TTC549 (cell line): ENCODE measurements at regions not wholly inside any gene's neighbourhood (a gene's known extent, or its start where the extent isn't known, plus 50 kb on each side); places are given as distances from the start of the nearest gene placed in this dataset.
"Not testable (repeated sequence)": the region's sequence is repeated elsewhere in the genome, so short reads cannot be mapped to it uniquely, and the experiment has no call there.

Experiments
- FAIRE-seq: peaks from 2 replicates; lab custom pipeline; 2012; peaks lifted over from hg19 to GRCh38; lab: Jason Lieb, UNC

DNA sequence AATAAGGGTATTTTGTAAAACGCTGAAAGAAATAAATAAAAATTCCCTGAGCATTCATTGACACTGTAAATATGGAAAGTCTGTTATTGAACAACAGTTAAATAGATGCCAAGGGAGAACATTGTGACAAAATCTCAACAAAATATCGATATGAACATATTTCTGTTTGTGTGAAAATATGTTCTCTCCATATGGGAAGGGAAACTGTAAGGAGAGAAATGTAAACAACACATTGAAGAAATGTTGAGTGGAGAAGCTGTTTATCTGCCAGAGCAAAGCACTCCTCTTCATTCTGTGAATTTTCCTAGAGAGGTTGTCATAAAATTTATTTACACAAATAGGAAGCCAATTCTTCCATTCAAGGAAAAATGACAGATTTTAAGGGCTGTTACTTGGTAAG, 57.1 kb upstream of the EOMES start:
- FAIRE-seq, result no peak

DNA sequence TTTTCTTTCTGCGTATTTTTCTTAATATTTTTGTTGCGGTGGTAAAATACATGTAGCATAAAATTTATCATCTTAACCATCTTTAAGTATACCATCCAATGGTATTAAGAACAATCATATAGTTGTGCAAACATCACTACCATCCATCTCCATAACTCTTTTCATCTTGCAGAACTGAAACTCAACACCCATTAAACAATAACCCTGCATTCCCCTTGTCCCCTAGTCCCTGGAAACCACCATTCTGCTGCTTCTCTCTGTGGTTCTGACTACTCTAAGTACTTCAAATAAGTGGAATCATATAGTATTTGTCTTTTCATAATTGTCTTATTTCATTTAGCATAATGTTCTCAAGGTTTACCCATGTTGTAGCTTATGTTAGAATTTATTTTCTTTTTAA, 67.3 kb upstream of the EOMES start:
- FAIRE-seq, result no peak

DNA sequence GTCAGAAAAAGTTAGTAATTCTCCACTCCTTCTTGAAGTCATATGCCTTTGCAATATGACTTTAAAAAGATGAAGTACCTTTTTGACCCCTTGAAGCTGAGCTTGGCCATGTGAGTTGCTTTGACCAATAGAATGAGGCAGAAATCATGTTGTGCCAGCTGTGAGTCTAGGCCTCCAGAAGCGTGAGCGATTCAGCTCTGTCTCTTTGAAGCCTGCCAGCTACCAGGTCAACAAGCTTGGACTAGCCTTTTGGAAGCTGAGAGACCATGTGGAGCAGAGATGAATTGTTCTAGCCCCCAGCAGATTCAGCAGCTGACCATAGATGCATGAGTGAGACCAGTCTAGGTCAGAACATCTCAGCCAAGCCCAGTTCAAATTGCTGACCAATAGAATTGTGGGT, 69.8 kb upstream of the EOMES start:
- no peak for FAIRE-seq

DNA sequence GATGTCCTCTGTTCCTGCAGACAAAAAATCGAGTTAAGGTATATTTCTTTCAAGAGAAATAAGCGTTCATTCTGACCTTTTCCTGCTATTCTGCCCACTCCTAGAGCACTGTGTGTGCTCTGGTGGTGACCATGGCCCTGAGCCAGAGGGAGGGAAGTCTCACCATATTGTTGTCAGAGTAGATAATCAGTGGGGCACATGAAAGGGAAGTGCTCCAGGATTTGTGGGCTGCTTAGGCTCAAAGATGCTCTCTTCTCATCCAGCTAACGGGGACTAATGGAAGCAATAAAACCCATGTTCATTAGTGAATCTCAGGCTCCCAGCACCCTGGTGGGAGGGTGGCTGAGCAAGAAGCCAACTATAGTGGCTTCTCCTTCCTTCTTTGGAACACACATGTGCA, 70.7 kb upstream of the EOMES start:
- FAIRE-seq, result no peak

DNA sequence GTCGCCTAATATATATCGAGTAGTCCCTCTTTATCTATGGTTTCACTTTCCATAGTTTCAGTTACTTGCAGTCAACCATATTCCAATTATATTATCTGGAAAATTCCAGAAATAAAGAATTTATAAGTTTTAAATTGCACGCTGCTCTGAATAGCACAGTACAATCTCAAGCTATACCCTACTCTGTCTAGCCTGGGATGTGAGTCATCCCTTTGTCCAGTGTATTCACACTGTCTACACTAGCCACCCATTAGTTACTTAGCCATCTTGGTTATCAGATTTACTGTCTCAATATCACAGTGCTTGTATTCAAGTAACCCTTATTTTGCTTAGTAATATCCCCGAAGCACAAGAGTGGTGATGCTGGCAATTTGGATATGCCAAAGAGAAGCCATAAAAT, 72.1 kb upstream of the EOMES start:
- no peak for FAIRE-seq

DNA sequence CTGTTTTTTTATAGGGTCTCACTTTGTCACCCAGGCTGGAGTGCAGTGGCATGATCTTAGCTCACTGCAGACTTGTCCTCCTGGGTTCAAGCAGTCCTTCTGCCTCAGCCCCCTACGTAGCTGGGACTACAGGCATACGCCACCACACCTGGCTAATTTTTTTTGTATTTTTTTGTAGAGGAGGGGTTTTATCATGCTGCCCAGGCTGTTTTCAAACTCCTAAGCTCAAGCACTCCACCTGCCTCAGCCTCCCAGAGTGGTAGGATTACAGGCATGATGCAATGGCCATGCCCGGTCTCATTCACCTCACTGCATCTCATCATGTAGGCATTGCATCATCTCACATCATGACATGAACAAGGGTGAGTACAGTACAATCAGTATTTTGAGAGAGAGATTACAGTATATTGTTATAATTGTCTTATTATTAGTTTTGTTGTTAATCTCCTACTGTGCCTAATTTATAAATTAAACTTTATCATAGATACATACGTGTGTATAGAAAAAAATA, 74.3 kb upstream of the EOMES start:
- no peak for FAIRE-seq

DNA sequence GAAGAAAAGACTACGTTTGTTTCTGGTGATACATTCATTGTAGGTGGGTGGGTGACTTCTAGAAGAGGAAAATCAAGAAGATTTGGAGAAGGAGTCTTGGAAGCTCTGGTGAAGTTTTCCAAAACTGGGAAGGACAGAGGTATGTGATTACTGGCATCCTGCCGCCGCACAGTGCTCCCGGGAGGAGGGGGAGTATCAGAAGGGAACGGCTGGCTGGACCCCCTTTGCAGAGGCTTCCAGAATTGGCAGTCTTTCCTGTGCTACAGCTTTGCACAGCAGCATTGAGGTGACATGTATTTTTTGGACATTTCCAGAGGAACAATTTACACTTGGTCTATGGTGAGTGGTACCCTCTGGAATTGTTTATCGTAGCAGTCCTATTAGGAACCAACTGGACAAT, 75.7 kb upstream of the EOMES start:
- FAIRE-seq, result no peak

DNA sequence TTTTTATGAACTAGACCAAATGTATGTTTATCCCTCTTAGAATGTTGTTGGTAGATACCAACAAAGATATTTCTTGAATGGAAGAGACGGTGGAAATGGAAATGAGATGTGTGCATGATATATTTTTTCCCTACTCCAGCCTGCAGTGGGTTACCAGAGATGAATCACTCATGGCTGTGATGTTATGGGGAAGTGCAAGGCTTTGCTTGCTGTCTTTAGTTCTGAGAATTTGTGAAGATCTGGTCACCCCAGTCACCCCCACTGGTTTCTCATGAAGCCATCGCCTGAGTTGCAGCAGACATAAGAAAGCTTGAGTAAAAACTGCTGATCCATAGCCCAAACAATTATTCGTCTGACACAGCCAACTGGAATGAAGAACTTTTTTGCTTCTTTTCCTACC, 78.1 kb upstream of the EOMES start:
- no peak for FAIRE-seq

DNA sequence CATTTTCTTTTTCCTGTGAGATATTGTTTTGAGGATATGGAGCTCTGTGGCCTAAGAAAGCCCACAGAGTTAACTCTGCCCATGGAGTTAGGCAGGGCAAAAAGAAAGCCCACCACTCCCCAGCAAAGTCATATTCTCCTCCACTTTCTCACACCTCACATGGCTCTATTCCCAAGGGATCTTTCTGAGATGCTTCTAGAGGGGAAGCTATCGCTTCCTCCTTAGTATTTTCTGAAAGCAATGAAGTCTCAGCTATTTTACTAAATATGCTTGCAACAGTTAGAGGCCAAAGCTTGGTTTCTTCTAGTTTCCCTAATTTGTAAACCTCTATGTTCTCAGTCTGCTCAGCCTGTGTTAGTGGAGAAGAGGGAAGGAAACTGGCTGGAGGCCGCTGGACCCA, 80.3 kb upstream of the EOMES start:
- FAIRE-seq, result no peak

DNA sequence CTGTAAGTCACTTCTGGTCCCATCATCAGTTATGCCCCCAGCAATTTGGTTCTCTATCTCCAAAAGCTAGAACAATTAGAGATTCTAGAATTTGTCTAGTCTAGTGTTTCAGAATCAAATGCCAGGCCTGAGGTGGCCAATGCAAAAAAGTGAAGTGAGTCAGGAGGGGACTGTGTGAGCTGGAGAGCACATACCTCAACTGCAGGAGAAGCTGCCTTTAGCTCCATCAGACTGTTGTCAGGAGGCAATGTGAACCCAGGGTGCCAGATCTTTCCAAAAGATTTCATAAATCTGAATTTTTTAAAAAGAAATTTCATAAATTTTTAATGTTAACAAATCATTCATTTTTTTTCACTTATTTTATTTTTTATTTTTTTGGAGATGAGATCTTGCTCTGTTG, 80.7 kb upstream of the EOMES start:
- FAIRE-seq, result no peak

DNA sequence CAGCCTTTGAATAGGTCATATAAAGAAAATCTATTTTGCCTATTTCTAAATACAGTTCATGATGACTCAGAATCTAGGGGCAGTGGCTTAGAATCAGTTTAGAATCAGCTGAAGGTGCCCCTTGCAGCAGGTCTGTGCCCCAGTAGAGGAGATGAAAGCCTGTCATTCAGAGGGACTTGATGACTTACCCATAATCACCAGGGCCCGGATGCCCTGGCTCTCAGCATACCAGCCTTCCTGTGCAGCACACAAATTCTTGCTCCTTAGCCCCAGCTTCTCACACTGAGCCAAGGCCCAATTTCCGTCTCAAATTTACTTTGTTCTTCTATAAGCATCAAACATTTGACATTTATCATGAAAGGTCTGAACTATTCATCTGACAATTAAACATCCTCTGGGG, 83.2 kb upstream of the EOMES start:
- no peak for FAIRE-seq

DNA sequence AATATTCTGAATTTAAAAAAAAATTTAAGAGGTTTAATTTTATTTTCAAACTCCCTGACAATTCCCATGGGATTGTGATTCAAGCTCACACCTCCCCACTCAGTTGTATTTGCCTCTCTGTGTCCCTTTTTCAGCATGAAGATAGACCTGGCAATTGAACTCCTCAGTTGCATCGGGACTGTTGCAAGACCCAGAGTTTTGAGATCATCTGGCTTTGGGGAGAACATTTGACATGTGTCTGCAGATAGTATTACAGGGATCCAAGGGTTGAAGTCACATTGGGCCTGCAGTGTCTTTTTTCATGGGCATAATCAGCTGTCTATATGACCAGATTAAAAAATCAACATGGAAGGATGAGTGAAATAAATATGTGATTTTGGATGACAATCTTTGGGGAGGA, 91.1 kb upstream of the EOMES start:
- no peak for FAIRE-seq

DNA sequence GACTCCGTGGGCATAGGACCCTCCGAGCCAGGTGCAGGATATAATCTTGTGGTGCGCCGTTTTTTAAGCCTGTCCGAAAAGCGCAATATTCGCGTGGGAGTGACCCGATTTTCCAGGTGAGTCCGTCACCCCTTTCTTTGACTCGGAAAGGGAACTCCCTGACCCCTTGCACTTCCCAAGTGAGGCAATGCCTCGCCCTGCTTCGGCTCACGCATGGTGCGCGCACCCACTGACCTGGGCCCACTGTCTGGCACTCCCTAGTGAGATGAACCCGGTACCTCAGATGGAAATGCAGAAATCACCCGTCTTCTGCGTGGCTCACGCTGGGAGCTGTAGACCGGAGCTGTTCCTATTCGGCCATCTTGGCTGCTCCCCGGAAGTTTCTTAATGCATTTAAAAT, 99.5 kb upstream of the EOMES start:
- not testable (repeated sequence) for FAIRE-seq

DNA sequence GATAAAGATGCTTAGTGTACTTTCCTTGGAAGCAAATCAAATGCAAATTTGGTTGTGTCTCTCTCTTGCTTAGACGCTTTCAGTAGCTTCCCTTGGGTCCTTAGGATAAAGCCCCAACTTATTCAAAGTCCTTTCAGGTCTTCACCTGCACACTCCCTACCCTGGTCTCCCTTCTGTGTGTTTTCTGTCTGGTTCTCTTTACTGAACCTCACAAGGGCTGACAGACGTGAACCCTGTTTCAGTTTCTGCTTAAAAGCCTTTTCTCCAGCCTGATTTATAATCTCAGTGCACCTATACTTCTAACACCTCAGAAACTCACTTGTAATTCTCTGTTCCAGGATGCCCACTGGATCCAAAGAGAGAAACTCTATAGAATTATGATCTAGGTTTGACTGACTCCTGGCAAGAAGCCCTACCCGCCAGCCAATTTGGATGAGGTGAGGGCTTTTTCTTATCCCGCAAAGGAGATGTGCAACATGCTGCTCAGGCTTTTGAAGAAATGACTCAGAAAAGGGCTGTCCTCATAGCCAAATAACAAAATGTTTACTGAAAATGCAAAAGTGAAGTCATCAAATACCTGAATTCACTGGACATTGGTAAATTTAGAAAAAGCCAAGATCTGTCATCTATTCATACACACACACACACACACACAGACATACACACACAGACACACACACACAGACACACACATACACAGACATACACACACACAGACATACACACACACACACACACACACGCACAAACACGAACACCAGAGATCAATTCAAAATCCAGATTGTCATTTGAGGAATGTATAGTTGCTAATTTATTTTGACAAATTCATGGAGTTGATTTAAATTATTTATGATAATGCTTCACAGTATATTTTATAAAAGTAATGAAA, 102.4 kb upstream of the EOMES start:
- no peak for FAIRE-seq

DNA sequence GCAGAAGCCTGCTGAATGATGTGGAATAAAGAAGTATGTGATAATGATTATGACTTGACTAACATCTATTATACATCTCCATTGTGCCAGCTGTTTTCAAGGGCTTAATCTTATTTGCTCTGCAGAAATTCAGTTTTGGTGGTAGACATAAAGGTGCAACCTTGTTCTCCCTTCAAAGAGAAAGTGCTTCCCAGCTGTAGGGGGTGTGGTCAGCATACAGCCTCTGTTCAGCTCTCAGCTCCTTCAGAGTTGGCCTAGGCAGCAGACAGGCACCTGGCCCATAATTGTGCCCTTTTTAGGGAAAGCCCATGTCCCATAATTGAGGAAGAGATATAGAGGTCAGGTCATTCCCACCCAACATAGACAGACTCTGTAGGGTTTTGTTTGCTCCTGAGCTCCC, 104.3 kb upstream of the EOMES start:
- FAIRE-seq, result no peak

DNA sequence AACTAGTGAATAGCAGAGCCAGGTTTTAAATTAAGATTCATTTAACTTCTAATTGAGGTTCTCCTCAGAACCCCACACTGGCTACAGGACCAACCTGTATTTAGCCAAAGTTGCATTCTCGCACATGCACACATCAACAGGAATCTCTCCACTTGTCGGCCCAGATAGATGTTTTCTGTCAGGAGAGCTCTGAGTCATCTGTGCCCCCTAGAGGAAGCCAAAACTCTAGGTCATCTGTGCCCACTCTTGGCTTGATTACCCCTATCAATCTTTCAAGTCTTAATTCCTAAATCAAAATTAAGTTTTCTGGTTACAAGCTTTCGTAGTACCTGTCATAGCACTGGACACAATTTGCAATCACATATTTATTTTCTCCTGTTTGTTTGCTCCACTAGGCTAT, 104.9 kb upstream of the EOMES start:
- FAIRE-seq, result no peak

DNA sequence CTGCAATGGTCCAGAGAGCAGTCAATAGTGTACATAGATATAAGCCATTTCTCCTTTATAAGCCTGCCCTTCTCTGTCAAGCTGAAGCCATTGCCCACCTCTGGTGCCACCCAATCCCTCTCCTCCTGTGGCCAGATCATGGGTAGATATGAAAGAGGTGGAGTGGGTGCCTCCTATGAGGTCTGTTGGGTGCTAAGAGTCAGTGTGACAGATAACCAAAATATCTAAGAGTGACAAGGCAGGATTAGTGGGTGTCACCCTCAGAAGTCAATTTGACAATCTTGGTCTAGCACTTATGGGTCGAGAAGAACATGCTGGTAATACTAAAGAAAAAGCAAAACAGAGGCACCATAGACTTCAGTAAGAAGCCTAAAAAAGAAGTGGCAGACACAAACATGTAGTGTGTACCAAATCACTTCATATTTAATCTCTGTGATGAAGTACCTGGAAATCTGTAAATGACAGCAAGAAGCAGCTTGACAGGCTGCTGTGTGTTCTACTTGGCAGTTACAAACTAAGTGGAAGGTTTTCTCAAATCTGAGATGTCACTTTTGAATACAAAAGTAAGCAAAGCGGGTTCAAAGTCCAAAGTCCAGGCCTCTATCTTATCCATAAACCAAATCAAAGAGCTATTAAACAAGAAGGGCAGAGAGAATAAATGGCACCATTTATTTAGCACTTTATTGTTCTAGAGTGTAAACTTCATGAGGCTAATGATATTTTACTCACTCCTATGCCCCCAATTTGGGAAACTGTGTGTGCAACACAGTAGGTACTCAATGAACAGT, 118.9 kb upstream of the EOMES start:
- no peak for FAIRE-seq

DNA sequence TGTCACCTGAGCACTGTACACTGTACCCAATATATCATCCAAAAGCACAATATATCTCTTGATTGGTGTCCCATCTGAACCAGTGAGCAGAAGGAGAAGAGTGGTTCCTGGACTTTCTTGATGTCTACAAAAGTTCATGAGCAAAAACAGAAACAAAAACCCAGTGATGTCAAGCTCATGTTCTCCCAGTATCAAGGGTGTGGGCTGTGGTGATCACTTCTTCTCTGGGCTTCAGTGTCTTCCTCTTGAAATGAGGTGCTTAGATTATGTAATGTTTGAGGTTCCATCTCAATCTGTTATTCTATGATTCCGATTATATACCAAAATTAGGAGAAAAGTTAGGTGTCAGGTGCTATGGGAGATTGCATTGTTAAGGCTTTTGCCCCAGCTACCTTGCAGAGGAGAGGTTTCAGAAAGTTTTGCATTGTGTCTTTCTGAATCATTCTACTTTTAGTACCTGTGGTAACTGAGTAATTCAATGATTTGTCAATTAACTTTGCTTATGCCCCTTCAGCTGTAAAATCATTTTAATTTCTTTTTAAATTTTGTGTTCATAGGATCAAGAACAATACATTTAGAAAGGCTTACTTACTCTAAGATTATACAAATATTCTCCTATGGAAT, 122.0 kb upstream of the EOMES start:
- no peak for FAIRE-seq

DNA sequence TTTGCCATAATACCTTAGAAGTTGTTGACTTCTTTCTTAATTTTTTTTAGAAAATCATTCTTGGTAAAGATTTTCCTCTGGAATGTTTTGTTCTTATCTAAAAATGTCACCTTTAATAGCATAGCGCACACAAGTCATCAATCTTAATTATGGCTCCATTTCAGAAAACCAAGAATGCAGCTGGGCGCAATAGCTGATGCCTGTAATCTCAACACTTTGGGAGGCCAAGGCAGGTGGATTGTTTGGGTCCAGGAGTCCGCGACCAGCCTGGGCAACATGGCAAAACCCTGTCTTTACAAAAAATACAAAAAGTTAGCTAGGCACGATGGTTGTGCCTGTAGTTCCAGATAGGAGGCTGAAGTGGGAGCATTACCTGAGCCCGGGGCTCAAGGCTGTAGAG, 125.6 kb upstream of the EOMES start:
- FAIRE-seq, result no peak

DNA sequence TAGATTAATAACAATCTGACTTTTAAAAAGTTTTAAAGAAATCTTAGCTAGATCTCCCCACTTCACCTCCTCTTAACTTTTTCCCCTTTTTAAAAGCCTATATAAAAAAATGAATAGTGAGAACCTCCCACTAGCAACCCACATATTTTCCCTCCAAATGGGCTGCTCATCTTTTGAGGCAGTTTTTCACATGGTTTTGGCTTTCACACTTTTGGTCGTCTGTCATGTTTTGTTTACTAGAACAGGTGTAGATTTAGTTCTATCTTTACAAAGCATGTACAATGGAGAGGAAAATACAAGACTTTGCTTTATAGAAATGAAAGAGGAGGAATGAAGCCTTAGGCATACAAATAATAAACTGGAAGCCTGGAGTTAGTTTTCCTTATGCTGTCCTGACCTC, 126.7 kb upstream of the EOMES start:
- FAIRE-seq, result no peak

DNA sequence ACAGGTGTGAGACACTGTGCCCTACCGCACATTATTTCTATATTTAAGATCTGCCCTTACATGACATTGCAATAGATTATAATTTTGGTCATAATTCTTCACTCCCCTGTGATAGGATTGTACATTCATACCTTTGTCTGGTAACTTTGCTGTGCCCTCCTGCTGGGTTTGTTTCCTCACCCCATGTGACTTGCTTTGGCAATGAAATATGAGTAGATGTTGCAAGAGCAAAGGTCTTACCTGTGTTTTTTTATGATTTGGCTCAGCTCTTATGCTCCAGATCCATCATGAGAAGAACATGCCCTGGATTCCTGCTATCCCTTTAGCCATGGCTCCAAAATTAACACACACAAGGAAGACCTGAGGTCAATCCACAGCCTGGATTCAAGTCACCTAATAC, 137.7 kb upstream of the EOMES start:
- FAIRE-seq, result no peak

DNA sequence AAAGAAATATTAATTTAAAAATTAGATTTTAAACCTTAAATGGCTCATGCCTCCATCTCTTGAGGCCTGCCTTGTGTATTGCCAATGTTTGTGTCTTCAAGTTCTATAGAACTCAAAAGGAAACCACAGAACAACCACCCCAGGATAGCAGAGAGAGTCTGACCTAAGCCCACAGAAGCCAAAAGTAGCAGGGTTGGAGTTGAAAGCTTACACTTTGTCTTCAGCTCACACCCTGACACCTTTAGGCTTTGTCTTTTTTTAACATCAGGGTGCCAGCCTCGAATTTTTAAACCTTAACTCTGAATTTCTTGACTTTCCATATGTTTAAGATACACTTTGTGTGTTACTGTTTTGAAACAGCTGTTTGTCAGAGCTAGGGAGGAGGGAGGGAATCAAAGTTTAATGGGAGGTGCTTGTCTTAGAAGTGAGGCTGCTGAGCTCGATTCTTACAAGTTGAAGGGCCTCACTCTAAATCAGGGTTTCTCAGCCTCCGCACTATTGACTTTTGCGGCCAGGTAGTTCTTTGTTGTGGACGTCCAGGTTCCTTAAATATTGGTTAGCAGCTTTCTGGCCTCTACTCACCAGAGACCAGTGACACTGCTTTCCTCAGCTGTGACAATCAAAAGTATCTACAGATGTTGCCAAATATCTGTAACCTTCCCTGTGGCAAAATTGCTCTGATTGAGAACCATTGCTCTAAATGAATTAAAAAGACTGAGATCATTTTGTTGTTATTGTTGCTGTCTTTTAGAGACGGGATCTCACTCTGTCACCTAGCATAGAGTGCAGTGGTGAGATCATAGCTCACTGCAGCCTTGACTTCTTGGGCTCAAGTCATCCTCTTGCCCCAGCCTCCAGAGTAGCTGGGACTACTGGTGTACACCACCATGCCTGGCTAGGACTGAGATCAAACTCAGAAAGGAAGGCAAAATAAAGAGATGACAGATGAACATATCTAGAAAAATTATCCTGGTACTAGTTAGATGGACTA, 139.2 kb upstream of the EOMES start:
- FAIRE-seq, result no peak
